ENCODE measurements at regions not wholly inside any gene's neighbourhood (a gene's known extent, or its start where the extent isn't known, plus 50 kb on each side); places are given as distances from the start of the nearest gene placed in this dataset.

- TF ChIP-seq CTCF (IDR thresholded peaks at IDR 0.05): no peak
- TF ChIP-seq EZH2 (IDR thresholded peaks at IDR 0.05; ENCODE audit: borderline replicate concordance, insufficient read depth, low read depth, low read length, poor library complexity, severe bottlenecking): no peak
These were observed 284.9 kb upstream of the TBX18 start for GRCh38 chr6:85049282-85049681.

Data from B cell (primary cell).